ENCODE measurements at regions not wholly inside any gene's neighbourhood (a gene's known extent, or its start where the extent isn't known, plus 50 kb on each side); places are given as distances from the start of the nearest gene placed in this dataset.

- TF ChIP-seq KLF10 (CRISPR knock-in tag; IDR thresholded peaks at IDR 0.05) (no peak), ZNF589 (CRISPR knock-in tag; IDR thresholded peaks at IDR 0.05; ENCODE audit: low read depth) (no peak), CSDE1 (IDR thresholded peaks at IDR 0.05) (no peak), ARID1B (IDR thresholded peaks at IDR 0.05) (peak; percentile 95), CCNT2 (IDR thresholded peaks at IDR 0.05; ENCODE audit: borderline replicate concordance, extremely low read depth, insufficient read length, low read depth, low read length) (no peak), TEAD4 (IDR thresholded peaks at IDR 0.05; ENCODE audit: low read length) (peak; percentile 96), TEAD4 (CRISPR knock-in tag; IDR thresholded peaks at IDR 0.05; ENCODE audit: borderline replicate concordance) (no peak), EWSR1 (IDR thresholded peaks at IDR 0.05; ENCODE audit: borderline replicate concordance, low read depth, partially characterized antibody) (no peak), BCOR (IDR thresholded peaks at IDR 0.05) (peak; percentile 20; the same call in 1 of the 2 replicates), STAT5A (IDR thresholded peaks at IDR 0.05; ENCODE audit: borderline replicate concordance, low read length) (peak; percentile 74), PML (IDR thresholded peaks at IDR 0.05; ENCODE audit: low read length) (peak; percentile 89), ZNF696 (CRISPR knock-in tag; conservative IDR thresholded peaks at IDR 0.05) (no peak), ZNF282 (CRISPR knock-in tag; IDR thresholded peaks at IDR 0.05) (no peak), TRIM25 (IDR thresholded peaks at IDR 0.05; ENCODE audit: borderline replicate concordance) (no peak), CBFA2T3 (IDR thresholded peaks at IDR 0.05) (peak; percentile 94), ZNF408 (CRISPR knock-in tag; IDR thresholded peaks at IDR 0.05; ENCODE audit: low read depth) (no peak), ESRRA (IDR thresholded peaks at IDR 0.05; ENCODE audit: borderline replicate concordance, low read depth) (no peak), POLR2H (tag; IDR thresholded peaks at IDR 0.05; ENCODE audit: low read depth) (no peak), POLR2AphosphoS5 (IDR thresholded peaks at IDR 0.05; ENCODE audit: control insufficient read depth, insufficient read depth, low read depth, low read length) (peak; percentile 64; the same call in 1 of the 2 replicates), C11orf30 (IDR thresholded peaks at IDR 0.05; ENCODE audit: low read depth) (no peak), MXI1 (IDR thresholded peaks at IDR 0.05; ENCODE audit: low read depth, low read length) (0 out of 2 replicates have a peak, but pooled peaks have one; percentile 26), PRMT5 (CRISPR knock-in tag; IDR thresholded peaks at IDR 0.05) (no peak), FIP1L1 (IDR thresholded peaks at IDR 0.05; ENCODE audit: low read depth, low read length, poor library complexity, severe bottlenecking) (no peak), PHTF2 (CRISPR knock-in tag; IDR thresholded peaks at IDR 0.05) (no peak), CBX2 (IDR thresholded peaks at IDR 0.05; ENCODE audit: insufficient read depth, low read length, poor library complexity, severe bottlenecking) (no peak), TAF9B (IDR thresholded peaks at IDR 0.05; ENCODE audit: partially characterized antibody) (no peak), MLX (CRISPR knock-in tag; conservative IDR thresholded peaks at IDR 0.05) (no peak), SAFB (IDR thresholded peaks at IDR 0.05; ENCODE audit: borderline replicate concordance, low read depth, low read length) (no peak), FOXA3 (CRISPR knock-in tag; conservative IDR thresholded peaks at IDR 0.05 in 1 of 2, IDR thresholded peaks at IDR 0.05 in 1 of 2) (no peak), ZNF24 (IDR thresholded peaks at IDR 0.05) (no peak), STAG1 (CRISPR knock-in tag; IDR thresholded peaks at IDR 0.05; ENCODE audit: borderline replicate concordance) (no peak)
Measured at GRCh38 chr12:66920205-66920604, 241.3 kb upstream of the GRIP1 start (continued).

All from K562 (cell line).